ENCODE measurements at regions not wholly inside any gene's neighbourhood (a gene's known extent, or its start where the extent isn't known, plus 50 kb on each side); places are given as distances from the start of the nearest gene placed in this dataset.

GRCh38 chr9:80771555-80772347 lies 917.6 kb downstream of the TLE1 start:
- TF ChIP-seq CTCF (IDR thresholded peaks at IDR 0.05; ENCODE audit: poor library complexity) (no peak), EZH2 (IDR thresholded peaks at IDR 0.05; ENCODE audit: borderline replicate concordance) (no peak)

Data from hepatocyte (in vitro differentiated cells).